NCI-H1417 (cell line): ENCODE measurements at regions not wholly inside any gene's neighbourhood (a gene's known extent, or its start where the extent isn't known, plus 50 kb on each side); places are given as distances from the start of the nearest gene placed in this dataset.
"Not testable (repeated sequence)": the region's sequence is repeated elsewhere in the genome, so short reads cannot be mapped to it uniquely, and the experiment has no call there.

Experiments
- DNase-seq, 3 experiments: peaks; one replicate each; lab custom pipeline; 2025; lab: John Stamatoyannopoulos, UW

- not testable (repeated sequence) for DNase-seq
Observed at GRCh38 chr11:79606461-79606860, 165.6 kb upstream of the TENM4 start.

- peak; percentile 16 to 80 (median 38) for DNase-seq
Observed at GRCh38 chr11:79600711-79601110, 159.9 kb upstream of the TENM4 start.

- no peak for DNase-seq
Observed at GRCh38 chr11:79594834-79595233, 154.0 kb upstream of the TENM4 start.

DNA sequence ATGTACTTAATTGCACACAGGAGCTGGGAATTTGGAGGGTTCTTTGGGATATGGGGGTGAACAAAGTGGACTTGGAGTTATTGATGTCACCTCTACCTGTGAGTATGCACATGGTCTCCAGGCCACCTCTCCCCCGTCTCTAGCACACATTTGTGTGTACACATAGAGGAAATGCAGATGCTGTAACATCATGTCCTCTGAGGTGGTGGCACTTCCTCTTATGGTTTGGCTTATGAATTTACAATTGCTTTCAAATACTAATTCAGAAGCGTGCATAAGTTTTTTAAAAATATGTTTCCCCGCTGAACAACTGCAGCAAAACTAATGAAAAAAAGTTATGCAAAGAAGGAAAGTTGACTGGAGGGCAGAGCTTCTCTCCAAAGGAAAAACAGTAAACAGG, 152.0 kb upstream of the TENM4 start:
- DNase-seq: peak in 1 of 3 experiments; percentile 44

GRCh38 chr11:79592406-79592805, 151.6 kb upstream of the TENM4 start:
- DNase-seq: peak in 2 of 3 experiments; percentile 44 to 47

GRCh38 chr11:79582434-79582833, 141.6 kb upstream of the TENM4 start:
- no peak for DNase-seq

DNA sequence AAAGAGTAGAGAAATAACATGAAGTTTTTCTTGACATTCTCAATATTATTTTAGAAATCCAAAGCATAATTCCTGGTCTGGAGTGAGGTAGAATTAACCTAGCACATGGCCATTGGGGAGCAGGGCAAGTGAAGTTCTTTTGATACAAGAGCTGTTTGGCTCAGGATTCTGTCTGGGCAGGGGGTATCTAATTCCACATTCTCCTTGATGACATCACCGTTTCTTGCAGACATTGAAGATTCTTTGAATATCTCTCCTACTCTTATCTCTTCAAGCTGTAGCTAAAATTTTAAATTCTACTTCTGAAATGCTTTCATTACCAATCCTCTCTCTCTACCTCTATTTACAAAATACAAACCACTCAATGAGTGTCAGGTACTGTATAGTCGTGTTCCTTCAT, 138.2 kb upstream of the TENM4 start:
- no peak for DNase-seq

- no peak for DNase-seq
Observed at GRCh38 chr11:79578116-79578515, 137.3 kb upstream of the TENM4 start.

DNA sequence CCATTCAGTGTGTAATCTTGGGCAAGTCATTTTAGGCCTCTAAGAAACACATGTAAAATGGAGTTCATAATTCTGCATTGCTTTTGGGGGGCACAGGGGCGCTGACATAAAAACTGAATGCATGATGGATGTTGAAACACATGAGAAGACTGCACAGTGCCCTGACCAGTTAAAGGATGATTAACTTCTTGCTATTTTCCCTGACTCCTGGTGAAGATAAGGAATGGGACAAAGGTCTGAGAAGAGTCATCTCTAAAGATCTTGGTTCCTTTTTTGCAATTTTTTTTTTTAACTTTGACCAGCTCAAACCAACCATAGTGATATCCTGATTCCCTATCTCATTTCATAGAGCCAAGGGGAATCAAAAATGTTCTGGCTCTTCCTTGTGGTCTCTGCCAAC, 134.9 kb upstream of the TENM4 start:
- DNase-seq: no peak

GRCh38 chr11:79570104-79570503, 129.3 kb upstream of the TENM4 start:
- no peak for DNase-seq

DNA sequence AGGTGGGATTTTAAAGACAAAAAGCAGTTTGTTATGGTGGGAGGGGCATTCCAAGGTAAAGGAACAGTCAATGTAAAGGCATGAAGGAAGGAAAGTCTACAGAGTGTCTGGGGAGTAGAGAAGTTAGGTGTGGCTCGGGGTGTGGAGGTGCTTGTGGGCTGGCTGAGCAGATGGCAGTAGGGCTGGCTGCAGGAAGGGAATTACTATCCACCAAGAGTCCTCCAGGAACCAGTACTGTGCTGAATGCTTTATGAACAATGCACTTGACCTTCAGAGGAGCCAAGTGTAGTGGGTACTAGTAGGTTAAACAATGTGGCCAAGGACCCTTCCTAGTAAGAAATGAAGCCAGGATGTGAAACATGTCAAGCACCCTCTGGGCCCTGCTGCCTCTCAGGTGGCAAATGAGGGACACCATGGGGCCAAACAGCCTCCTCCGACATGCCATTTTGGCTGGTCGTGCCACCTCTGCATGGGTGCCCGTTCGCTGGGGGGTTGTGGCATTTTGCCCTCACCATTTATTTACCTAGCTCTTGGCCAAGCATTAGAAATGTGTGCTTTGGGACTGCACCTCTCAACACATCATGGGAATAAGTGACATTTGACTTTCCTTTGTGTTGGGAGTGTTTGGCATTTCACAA, 123.6 kb upstream of the TENM4 start:
- peak in 1 of 3 experiments; percentile 62 for DNase-seq

- DNase-seq: no peak
Observed at GRCh38 chr11:79561496-79561895, 120.7 kb upstream of the TENM4 start.

GRCh38 chr11:79550809-79551208, 110.0 kb upstream of the TENM4 start:
- no peak for DNase-seq

DNA sequence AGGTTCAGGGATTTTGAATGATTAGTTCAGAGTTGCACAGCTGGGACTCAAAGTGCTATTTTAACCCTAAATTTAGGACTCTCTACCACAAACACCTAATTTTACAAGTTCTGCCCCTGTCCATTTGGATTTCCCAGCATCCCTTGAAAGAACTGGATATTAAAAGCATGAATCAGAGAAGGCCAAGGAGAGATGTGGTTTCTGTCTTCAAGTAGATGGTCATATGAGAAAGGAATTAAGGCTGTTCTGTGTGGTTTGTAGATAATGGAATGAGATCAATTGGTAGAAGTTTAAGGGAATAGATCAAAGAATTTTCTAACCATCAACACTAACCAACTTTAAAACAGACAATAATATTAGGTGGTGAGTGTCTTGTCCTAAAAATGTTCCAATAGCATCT, 106.4 kb upstream of the TENM4 start:
- DNase-seq: no peak

GRCh38 chr11:79546351-79546750, 105.5 kb upstream of the TENM4 start:
- peak in 2 of 3 experiments; percentile 18 to 75 for DNase-seq

DNA sequence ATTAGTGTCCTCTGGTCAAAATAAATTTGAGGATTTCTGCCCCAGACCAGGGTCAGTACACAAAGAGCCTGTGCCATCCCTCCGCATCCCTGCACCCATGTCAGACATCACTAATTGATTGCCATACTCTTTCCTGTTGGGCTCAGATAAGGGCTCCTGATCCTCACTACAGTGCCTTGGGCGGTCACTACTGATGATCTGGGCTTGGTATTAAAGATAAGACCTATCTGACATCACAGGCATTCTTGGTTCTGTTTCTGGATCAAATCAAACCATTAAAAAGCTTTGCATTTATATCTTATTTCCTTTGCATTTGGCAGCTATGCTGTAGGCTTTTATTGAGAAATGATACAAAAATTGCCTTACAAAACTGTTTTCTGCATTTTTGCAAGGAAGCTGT, 103.5 kb upstream of the TENM4 start:
- no peak for DNase-seq

DNA sequence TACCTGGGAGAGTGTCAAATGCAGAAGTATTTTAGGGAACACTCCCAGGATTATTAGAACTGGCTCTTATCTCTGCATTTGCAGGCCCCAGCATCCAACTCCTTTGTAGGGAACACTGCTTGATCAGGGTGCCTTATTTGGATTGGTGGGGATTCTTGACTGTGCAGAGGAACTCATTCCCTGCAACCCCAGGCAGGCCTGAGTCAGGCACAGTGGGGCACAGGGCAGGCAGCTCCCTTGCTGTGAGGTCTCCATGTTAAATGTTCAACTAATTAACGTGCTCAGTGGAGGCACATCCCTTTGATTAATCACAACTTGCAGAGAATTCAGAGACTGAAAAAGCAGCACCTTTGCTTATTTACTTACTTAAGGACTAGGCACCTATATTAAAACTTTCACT, 102.3 kb upstream of the TENM4 start:
- no peak for DNase-seq

GRCh38 chr11:79541466-79541865, 100.6 kb upstream of the TENM4 start:
- no peak for DNase-seq

GRCh38 chr11:79538775-79539174, 97.9 kb upstream of the TENM4 start:
- DNase-seq: no peak

GRCh38 chr11:79536155-79536917, 95.5 kb upstream of the TENM4 start:
- no peak for DNase-seq

DNA sequence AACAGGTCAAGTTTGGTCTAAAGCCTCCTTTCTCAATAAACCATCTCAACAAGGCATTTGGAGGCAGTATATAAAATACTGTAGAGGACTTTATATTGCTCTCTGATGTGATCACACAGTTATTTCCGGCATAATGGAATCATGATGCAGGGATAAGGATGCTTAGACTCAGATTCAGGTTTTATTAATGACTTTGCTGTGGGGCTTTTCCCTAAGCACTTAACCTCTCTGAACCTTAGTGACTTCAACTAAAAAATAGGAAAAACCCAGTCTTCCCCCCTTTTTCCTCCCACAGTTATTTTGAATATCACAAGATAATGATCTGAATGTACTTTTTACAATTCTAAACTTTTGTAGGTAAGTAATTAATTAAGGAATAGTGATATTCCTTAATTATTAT, 94.8 kb upstream of the TENM4 start:
- DNase-seq: no peak

DNA sequence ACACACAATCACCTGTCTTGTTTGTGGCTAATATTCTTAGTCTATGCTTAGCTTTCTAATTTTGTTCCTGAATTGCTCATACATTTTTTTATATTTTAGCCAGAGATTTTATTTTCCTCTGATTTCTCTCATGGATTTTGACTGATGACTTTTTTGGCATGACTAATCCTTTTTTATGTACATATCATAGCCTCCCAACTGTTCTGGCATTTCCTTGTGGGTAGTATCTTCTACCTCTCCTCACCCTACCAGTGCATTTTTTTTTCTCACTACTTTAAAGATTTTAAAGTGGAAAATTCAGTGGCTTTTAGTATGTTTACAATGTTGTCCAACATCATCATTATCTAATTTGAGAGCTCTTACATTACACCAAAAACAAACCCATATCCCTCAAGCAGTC, 84.4 kb upstream of the TENM4 start:
- no peak for DNase-seq

DNA sequence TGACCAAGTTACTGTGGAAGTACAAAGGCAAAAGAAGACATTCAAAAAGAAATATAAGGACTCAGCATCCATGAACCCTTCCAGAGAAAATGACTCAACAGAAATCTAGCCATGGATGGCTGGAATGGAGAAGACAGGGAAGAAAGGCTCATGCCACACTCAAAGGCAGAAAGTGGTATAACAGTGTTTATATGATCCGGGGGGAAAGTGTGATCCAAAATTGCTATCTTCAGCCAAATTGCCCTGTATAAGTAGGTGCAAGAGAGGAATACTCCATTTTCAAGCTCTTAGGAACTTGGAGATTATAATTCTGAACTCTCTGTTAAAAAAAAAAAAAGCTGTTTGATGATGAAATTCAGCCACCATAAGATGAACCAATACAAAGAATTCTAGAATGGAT, 81.8 kb upstream of the TENM4 start:
- DNase-seq: no peak

DNA sequence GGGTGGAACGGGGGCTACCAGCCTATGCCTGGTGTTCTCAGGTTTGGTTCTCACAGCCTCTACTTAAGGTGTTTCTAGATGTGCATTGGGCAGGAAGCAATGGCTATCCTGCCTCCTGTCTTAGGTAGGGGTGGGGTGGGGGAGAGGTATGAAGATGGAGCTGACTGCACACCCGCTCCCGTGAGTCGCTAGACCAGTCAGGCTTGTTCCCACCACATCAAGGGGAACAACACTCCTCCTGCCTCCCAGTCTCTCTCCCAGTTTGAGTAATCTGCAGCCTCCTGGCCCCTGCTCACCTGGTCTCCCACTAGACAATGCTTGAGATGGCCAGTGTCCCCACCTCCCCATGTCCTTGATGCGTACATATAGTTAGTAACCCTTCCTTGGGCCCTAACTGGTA, 79.3 kb upstream of the TENM4 start:
- DNase-seq: no peak
